NOMO-1 (cell line): ENCODE measurements at regions not wholly inside any gene's neighbourhood (a gene's known extent, or its start where the extent isn't known, plus 50 kb on each side); places are given as distances from the start of the nearest gene placed in this dataset.

Source experiments
- DNase-seq, 2 experiments: peaks; one replicate each; lab custom pipeline; 2025; ENCODE audit not compliant: unreplicated experiment in 2 of 2; lab: John Stamatoyannopoulos, UW

DNA sequence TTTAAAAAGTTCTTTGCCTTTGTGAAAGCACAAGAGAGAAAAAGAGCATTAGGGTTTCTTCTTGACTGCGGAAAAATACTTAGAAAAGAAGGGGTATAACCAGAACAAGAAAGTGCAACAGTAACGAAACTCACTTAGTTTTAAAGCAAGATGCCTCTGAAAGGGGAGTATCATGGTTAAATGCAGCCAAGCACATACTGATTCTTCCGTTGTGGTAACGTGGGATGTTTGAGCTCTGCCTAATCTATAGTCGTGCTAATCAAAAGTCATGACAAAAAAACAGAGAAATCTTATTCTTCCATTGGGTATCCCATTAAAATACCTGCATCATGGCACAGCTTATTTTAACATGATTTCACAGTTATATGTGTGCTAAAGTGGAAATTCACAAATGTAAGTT is 187.8 kb upstream of the LRFN5 start:
- no peak for DNase-seq

GRCh38 chr14:41409806-41410205 is 196.9 kb upstream of the LRFN5 start:
- no peak for DNase-seq

DNA sequence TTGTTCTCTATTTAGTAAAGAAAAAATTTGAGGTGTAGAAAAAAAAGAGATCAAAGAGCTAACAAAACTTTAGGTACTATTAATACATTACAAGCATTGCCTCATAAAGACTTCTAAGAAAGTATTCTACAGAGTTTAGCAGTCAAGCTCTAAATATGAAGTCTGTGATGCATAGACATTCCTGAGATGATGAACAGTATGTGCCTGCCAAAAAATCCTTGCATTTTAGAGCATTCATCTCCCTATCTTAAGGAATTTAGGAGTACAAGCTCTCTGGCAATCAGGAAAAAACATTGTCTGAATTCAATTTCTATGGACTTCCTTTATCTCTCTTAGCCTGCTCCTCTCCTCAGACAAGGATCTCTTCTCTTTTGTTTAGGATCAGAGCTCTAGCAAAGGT is 202.6 kb upstream of the LRFN5 start:
- no peak for DNase-seq

- no peak for DNase-seq
These were observed 203.3 kb upstream of the LRFN5 start for GRCh38 chr14:41403360-41403759.

- DNase-seq = no peak
These were observed 208.8 kb upstream of the LRFN5 start for GRCh38 chr14:41397926-41398325.

DNA sequence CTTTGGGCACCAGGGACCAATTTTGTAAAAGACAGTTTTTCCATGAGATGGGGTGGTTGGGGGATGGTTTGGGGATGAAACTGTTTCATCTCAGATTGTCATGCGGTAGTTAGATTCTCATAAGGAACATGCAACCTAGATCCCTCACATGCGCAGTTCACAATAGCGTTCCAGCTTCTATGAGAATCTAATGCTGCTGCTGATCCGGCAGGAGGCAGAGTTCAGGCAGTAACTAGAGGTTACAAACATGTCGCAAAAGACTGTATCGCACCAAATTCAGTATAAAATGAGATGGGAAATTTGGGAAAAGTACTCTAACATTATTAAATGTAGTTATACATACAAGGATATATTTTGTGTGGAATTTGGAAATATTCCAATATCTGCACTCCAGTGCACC is 213.2 kb upstream of the LRFN5 start:
- DNase-seq = no peak

DNA sequence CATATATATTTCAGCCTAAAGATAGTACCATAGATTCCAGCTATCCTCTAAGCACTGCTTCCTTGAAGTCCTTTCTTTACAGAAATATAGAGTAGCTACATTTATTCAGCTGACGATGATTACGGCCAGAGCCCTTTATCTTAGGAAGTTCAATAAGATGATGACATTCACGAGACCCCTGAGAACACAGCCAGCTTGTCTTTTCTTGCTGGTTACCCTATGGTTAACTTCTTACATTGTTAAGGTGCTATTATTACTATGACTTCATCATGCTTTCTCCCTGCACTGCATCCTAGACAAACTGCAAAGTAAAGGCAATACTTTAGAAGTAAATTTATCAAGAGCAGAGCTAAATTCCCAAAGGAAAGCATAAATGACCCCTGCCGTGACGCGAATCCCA is 214.4 kb upstream of the LRFN5 start:
- DNase-seq = no peak

GRCh38 chr14:41389355-41389754 is 217.3 kb upstream of the LRFN5 start:
- DNase-seq = no peak

GRCh38 chr14:41385797-41386196 is 220.9 kb upstream of the LRFN5 start:
- no peak for DNase-seq

- no peak for DNase-seq
These were observed 226.7 kb upstream of the LRFN5 start for GRCh38 chr14:41380017-41380416.

GRCh38 chr14:41378526-41378925 is 228.2 kb upstream of the LRFN5 start:
- no peak for DNase-seq

GRCh38 chr14:41377932-41378331 is 228.7 kb upstream of the LRFN5 start:
- DNase-seq = no peak

DNA sequence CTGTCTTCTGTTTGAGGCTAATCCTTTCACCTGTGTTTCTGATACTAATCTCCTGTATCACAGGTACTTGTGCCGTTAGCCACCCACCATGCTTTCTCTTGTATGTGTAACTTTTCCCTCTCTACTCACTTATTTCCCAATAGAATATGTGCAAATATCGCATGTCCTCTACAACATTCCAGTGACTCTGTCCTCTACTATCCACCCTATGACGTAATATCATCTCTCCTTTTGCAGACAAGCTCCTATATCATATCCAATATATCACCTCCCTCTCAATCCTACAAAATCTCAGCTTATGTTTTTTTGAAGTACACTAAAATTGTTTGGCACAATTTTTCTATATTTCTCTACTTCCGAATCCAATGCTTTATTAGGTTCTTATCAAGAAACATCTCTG is 232.6 kb upstream of the LRFN5 start:
- no peak for DNase-seq

GRCh38 chr14:41362139-41362538 is 244.5 kb upstream of the LRFN5 start:
- no peak for DNase-seq

DNA sequence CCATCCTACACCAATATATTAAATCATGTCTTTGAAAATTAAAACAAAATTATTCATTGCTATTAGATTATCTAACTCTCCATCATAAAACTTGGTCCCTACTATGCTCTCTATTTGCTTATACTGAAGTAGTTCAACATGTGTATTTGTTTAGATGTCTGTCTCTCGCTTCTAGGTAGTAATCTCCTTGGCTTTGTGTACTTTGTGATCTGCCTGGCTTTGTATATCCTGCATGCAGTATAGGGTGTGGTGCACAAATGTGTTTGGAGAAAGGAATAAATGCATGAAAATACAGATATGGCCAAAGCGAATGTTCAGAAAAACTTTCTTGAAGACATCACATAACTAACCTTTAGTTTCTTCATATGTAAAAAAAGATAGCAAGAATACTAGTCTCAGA is 246.6 kb upstream of the LRFN5 start:
- no peak for DNase-seq

DNA sequence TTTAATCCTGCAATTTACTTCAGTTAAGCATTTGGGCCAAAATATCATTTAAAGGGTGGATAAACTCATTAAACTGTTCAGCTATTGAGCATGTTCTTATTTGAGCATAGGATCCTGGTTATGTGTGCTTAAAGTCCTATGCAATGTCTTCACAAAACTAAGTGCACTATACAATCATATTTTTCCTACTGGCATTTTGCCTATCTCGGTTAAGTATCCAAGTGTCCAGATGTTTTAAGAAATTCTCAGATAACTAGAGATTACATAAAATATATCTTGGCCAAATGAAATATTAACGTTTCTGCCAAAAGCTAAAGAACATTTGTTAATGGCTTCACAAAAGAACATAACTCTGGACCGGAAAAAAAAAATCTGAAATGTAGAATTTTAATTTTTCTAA is 250.8 kb upstream of the LRFN5 start:
- no peak for DNase-seq

GRCh38 chr14:41350476-41350875 is 256.2 kb upstream of the LRFN5 start:
- DNase-seq = no peak

DNA sequence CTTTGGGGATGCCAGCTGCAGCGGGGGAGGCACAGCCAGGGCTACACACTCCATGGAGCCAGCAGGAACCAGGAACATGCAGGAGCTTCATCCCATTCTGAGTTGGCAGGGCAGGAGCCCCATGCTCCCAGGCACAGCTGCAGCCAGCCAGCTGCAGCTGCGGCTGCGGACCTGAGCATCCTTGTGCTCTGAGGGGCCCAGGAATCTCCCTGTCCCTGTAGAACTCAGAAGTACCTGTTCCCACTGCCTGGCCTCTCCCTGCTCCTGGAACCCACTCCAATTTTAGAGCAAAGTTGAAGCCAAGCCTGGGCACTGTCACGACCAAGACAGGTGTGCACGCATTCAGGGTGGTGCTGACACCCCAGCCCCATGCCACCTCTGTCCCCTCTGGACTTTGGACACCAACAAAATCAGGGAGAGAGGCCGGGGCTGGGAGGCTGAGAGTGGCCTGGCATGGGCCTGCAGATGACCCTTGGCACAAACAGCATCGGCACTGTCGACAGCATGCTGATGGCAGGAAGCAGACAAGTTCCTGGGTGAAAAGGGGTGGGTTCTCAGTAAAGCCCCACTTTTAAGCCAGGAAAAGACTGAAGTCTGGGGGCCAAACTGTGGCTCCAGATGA is 257.3 kb upstream of the LRFN5 start:
- no peak for DNase-seq

- no peak for DNase-seq
These were observed 262.8 kb upstream of the LRFN5 start for GRCh38 chr14:41343857-41344256.

DNA sequence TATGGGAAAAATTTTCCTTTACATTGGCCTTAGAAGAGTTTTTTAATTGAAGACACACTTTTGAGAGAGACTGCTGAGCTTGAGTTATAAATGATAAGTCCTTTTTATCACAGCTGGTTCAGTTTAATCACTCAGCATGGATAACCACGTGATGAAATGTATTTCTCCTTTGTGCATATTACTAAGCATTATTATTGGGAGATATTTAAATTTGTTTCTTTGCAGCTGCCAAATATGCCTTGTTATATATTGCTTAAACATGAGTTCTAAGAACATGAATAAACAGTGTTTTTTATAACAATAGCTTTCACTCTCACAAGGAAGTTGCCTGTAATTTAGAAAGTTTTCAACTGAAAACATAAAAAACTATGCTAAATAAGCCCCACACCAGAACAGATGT is 293.5 kb upstream of the LRFN5 start:
- no peak for DNase-seq

DNA sequence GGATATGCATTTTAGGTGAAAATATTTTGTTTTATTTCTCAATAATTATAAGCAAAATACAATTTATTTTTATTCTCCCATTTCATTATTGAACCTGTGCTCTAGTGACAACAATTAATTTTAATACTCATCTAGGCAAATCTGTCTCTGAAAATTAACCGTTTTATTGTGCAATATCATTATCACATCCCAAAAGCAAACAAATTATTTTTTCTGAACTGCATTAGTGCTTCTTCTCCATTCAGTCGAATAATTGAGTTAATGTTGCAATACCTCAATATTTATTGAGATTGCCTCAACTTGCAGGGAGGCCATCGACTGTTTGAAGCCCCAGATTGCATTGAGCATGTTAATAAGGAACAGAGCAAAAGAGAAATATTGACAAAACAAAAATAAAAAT is 303.2 kb upstream of the LRFN5 start:
- DNase-seq = no peak

DNA sequence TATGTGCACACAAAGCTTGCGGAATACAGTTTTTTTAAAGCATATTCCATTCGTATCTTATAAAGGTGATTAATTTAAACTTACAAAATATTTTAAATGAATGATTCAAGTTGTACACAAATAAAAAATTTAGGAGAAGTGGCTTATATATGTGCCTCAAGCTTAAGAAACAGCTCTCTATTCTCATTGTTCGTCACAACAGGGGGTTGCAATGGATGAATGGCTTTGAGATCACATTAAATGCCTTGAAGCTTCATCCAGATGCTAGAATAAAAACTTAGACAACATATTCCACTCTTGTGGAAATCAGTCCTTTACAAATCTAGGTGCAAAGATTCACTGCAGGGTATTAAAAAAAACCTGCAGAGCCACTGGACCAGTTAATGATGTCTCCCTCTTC is 303.9 kb upstream of the LRFN5 start:
- DNase-seq = no peak

DNA sequence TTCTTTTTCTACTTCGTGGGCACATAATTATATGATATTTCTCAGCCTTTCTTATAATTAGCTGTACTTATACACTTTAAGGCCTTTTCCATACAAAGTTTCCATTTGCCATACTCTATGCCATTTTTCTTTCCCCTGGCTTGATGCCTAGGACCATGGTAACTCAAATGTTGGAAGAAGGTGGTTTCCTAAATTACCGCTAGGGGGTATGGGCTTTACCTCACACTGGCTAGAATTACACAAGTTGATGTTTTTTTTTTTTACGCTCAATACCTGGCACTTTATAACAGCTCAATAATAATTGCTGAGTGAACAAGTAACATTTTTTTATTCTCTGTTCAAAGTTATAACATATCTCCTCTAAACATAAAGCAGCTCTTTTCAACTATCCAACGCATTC is 306.8 kb upstream of the LRFN5 start:
- no peak for DNase-seq

- DNase-seq = no peak
These were observed 308.4 kb upstream of the LRFN5 start for GRCh38 chr14:41298328-41298690.
